Endodermal cell (in vitro differentiated cells): ENCODE measurements at regions not wholly inside any gene's neighbourhood (a gene's known extent, or its start where the extent isn't known, plus 50 kb on each side); places are given as distances from the start of the nearest gene placed in this dataset.
A peak's percentile ranks its signal among the peaks of the same experiment; 100 is the strongest.

Experiments used
- DNase-seq: peaks from one replicate; pipeline ENCODE4 v3.0.0-alpha.2; 2017
- H3K27ac ChIP-seq: 2 replicates; pipeline ENCODE4 v1.5.1; 2013; ENCODE audit warnings: mild to moderate bottlenecking, low read depth, low read length, moderate library complexity
- H3K27me3 ChIP-seq: 2 replicates; pipeline ENCODE4 v1.6.1; 2013; ENCODE audit warnings: mild to moderate bottlenecking, low read length, moderate library complexity; ENCODE audit not compliant: insufficient read depth, control insufficient read depth, poor library complexity, severe bottlenecking
- H3K36me3 ChIP-seq: 2 replicates; pipeline ENCODE4 v1.7.0; 2013; ENCODE audit warnings: mild to moderate bottlenecking, low read length, moderate library complexity; ENCODE audit not compliant: control insufficient read depth, insufficient read depth
- H3K4me1 ChIP-seq: one replicate; pipeline ENCODE4 v1.7.0; 2013; ENCODE audit warnings: low read length; ENCODE audit not compliant: control insufficient read depth, insufficient read depth
- H3K4me3 ChIP-seq: 2 replicates; pipeline ENCODE4 v1.5.1; 2013; ENCODE audit warnings: mild to moderate bottlenecking, low read length, moderate library complexity
- H3K9ac ChIP-seq: 2 replicates; pipeline ENCODE4 v1.6.1; 2013; ENCODE audit warnings: mild to moderate bottlenecking, low read length, moderate library complexity; ENCODE audit not compliant: poor library complexity, severe bottlenecking; ENCODE audit errors: extremely low read depth
- H3K9me3 ChIP-seq: 2 replicates; pipeline ENCODE4 v1.6.1; 2013; ENCODE audit warnings: mild to moderate bottlenecking, low read length, moderate library complexity; ENCODE audit not compliant: control insufficient read depth
- H3K27ac Mint-ChIP-seq: 2 replicates; pipeline ENCODE4 v1.8.0; 2020; ENCODE audit warnings: mixed read lengths
- H3K27me3 Mint-ChIP-seq: 2 replicates; pipeline ENCODE4 v1.8.0; 2021; ENCODE audit warnings: mild to moderate bottlenecking, mixed read lengths; ENCODE audit not compliant: insufficient read depth
- H3K36me3 Mint-ChIP-seq: 2 replicates; pipeline ENCODE4 v1.8.0; 2020; ENCODE audit warnings: low read depth, mixed read lengths
- H3K4me1 Mint-ChIP-seq: 2 replicates; pipeline ENCODE4 v1.8.0; 2020; ENCODE audit warnings: mixed read lengths
- H3K4me3 Mint-ChIP-seq: 2 replicates; pipeline ENCODE4 v1.8.0; 2020; ENCODE audit warnings: mild to moderate bottlenecking, moderate library complexity, mixed read lengths
- H3K9me3 Mint-ChIP-seq: 2 replicates; pipeline ENCODE4 v1.8.0; 2020; ENCODE audit warnings: mild to moderate bottlenecking, mixed read lengths
- WGBS, 2 experiments: methylation state at CpG; one replicate each; pipeline versions ENCODE4 v1.1.5 to v1.1.7; 2013; ENCODE audit warnings: missing lambda C conversion rate in 2 of 2, mixed read lengths in 1 of 2; ENCODE audit not compliant: insufficient coverage in 1 of 2, insufficient read length in 1 of 2; 5-methylcytosine and 5-hydroxymethylcytosine counted together
- TF ChIP-seq, protein P1 (sequence below): fragments of 200-600 bp; sonication (generic); conservative IDR thresholded peaks from 2 replicates; pipeline ENCODE4 v1.5.0; 2021; ENCODE audit warnings: antibody characterized with exemption, mild to moderate bottlenecking

DNA sequence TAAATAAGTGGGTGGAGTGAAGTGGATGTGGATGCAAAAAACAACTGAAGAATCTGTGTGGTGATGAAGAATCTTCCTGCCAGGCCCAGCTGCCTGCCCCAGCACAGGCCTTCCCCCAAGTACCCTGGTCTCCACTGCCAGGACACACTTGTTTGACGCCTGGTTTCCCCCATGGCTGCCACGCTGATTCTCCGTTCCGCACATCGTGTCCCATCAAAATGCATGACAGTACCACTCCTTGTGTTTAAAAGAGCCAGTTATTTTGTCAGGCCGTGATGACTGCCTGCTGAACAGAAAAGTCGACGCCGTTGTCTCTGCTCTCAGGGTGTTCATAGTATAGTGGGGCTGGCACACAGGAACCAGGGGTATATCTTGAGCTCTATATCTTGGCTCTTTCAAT lies 50.3 kb upstream of the KYNU start:
- Histone ChIP-seq H3K27ac (no peak overlapping the region), H3K9ac (no peak overlapping the region), H3K36me3 (no peaks in the 10 kb centered on the region), H3K4me3 (no peak overlapping the region), H3K4me1 (no peaks in the 10 kb centered on the region), H3K27me3 (no peaks in the 10 kb centered on the region), H3K9me3 (no peaks in the 10 kb centered on the region)
- Mint-ChIP-seq H3K9me3 (peaks cover 4% of the 10 kb centered on the region), H3K27ac (no peak overlapping the region), H3K27me3 (no peaks in the 10 kb centered on the region), H3K4me3 (no peak overlapping the region), H3K36me3 (no peaks in the 10 kb centered on the region), H3K4me1 (peaks cover 12% of the 10 kb centered on the region)
- DNase-seq: no peak
- 89 to 97% methylated on average over 3 to 9 of the region's 9 CpGs for WGBS, 2 experiments
- TF ChIP-seq, protein P1, sequence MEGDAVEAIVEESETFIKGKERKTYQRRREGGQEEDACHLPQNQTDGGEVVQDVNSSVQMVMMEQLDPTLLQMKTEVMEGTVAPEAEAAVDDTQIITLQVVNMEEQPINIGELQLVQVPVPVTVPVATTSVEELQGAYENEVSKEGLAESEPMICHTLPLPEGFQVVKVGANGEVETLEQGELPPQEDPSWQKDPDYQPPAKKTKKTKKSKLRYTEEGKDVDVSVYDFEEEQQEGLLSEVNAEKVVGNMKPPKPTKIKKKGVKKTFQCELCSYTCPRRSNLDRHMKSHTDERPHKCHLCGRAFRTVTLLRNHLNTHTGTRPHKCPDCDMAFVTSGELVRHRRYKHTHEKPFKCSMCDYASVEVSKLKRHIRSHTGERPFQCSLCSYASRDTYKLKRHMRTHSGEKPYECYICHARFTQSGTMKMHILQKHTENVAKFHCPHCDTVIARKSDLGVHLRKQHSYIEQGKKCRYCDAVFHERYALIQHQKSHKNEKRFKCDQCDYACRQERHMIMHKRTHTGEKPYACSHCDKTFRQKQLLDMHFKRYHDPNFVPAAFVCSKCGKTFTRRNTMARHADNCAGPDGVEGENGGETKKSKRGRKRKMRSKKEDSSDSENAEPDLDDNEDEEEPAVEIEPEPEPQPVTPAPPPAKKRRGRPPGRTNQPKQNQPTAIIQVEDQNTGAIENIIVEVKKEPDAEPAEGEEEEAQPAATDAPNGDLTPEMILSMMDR: no peak

DNA sequence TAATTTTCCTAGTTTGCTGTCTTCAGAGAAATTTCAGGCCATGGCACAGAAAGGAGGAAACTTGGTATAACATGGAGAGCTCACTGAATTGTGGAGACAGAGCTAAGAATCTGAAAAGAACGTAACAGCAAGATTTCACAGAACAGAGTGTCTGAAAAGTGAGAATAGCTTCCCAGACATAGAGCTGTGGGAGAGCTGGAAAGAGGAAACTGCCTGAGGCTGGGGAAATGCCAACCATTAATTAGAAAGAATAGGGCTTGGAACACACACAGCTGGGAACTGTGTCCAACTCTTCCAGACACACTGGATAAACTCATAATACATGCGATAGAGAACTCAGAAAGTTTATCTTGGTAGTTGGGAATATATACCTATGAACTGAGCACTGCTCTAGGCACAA lies 51.6 kb upstream of the KYNU start:
- TF ChIP-seq, protein P1: no peak
- Mint-ChIP-seq H3K4me3 (no peak overlapping the region), H3K4me1 (peaks cover 12% of the 10 kb centered on the region), H3K27ac (no peak overlapping the region), H3K27me3 (no peaks in the 10 kb centered on the region), H3K9me3 (peaks cover 4% of the 10 kb centered on the region), H3K36me3 (no peaks in the 10 kb centered on the region)
- no peaks in the 10 kb centered on the region for H3K36me3 ChIP-seq
- H3K27ac ChIP-seq: peak overlapping the region; percentile 21
- no peak for DNase-seq
- WGBS, 2 experiments: 71 to 90% methylated on average over 1 to 2 of the region's 2 CpGs
- H3K9ac ChIP-seq: no peak overlapping the region
- no peaks in the 10 kb centered on the region for H3K27me3 ChIP-seq
- H3K9me3 ChIP-seq: no peaks in the 10 kb centered on the region
- no peak overlapping the region for H3K4me3 ChIP-seq
- no peaks in the 10 kb centered on the region for H3K4me1 ChIP-seq

DNA sequence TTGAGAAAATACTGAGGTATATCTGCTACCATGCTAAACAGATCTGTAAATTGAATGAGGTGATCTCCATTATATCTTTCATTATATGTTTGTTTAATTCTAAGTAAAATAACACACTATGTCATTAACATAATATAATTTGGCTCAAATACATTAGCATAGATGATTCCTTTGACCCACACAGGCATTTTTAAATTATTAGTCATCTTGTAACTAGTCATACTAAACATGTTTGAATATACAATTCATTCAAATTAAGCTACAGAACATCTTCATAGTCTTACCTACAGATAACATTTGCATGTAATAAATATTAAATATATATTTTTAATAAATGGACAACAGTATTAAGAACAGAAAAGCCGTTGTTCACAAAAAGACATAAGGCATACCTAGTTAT lies 52.7 kb upstream of the KYNU start:
- H3K36me3 ChIP-seq: no peaks in the 10 kb centered on the region
- no peak overlapping the region for H3K9ac ChIP-seq
- TF ChIP-seq, protein P1: no peak
- Mint-ChIP-seq H3K27ac (no peak overlapping the region), H3K27me3 (no peaks in the 10 kb centered on the region), H3K4me3 (no peak overlapping the region), H3K36me3 (no peaks in the 10 kb centered on the region), H3K4me1 (peaks cover 1% of the 10 kb centered on the region), H3K9me3 (peaks cover 4% of the 10 kb centered on the region)
- H3K4me3 ChIP-seq: no peak overlapping the region
- no peaks in the 10 kb centered on the region for H3K27me3 ChIP-seq
- no peaks in the 10 kb centered on the region for H3K9me3 ChIP-seq
- no peak for DNase-seq
- no peaks in the 10 kb centered on the region for H3K4me1 ChIP-seq
- H3K27ac ChIP-seq: no peak overlapping the region
- 100% methylated on average over 1 of the region's 1 CpG; no CpG with 5 or more reads in 1 of the 2 experiments for WGBS, 2 experiments
